ENCODE measurements at regions not wholly inside any gene's neighbourhood (a gene's known extent, or its start where the extent isn't known, plus 50 kb on each side); places are given as distances from the start of the nearest gene placed in this dataset.

DNA sequence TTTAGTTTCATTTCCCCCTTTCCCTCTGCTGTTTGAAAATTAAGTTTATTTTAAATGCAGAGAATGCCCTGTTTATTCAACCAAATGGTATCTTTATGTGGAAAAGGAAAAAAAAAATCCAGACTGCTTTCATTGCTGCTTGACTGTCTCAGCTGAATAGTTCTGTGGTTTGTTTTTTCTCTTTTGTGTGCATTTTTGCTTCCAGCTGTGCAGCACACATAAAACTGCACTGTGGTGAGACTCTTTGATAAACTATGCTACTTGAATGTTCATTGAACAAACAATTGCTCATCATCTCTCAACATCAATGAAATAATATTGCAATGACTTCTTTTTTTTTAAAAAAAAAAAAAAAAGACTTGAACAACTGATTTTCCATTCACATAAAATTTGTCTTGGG lies 78.6 kb upstream of the GLI3 start:
- TF ChIP-seq CTCF (IDR thresholded peaks at IDR 0.05; ENCODE audit: borderline replicate concordance, extremely low read depth, low read length, poor library complexity, severe bottlenecking) (no peak), EZH2 (IDR thresholded peaks at IDR 0.05; ENCODE audit: borderline replicate concordance, low read depth, low read length, severe bottlenecking) (no peak)

Data from DND-41 (cell line).